HCT116 (cell line): ENCODE measurements at regions not wholly inside any gene's neighbourhood (a gene's known extent, or its start where the extent isn't known, plus 50 kb on each side); places are given as distances from the start of the nearest gene placed in this dataset.
"Not testable (repeated sequence)": the region's sequence is repeated elsewhere in the genome, so short reads cannot be mapped to it uniquely, and the experiment has no call there.

ENCODE experiments used
- ATAC-seq: fragments of 200-7000 bp; cut with Tn5 transposase; 2 replicates; pipeline ENCODE4 v1.9.1; 2020; ENCODE audit warnings: mild to moderate bottlenecking, moderate library complexity
- BruUV-seq: library from RNA; stranded (reverse); fragments of 400-500 nt; replicated peaks from 2 replicates; lab custom pipeline; 2021; lab: Mats Ljungman, UMichigan
- CTCF ChIA-PET: fragments of 300-600 bp; sonication (Branson Sonifier 250); formaldehyde crosslinking; loops from one replicate; lab custom pipeline; 2021; ENCODE audit warnings: antibody characterized with exemption; lab: Charles Lee
- POLR2A ChIA-PET: fragments of 300-600, 350-600 bp; sonication (Branson Sonifier 250); formaldehyde crosslinking; loops from one replicate; lab custom pipeline; 2021; ENCODE audit warnings: antibody characterized with exemption; lab: Charles Lee
- RAD21 ChIA-PET, 2 experiments: fragments of 300-600 bp; sonication (Branson Sonifier 250); formaldehyde crosslinking; loops; one replicate each; lab custom pipeline; 2023; ENCODE audit warnings: low total read pairs in 2 of 2; ENCODE audit not compliant: uncharacterized antibody in 2 of 2, unreplicated experiment in 2 of 2, low non-redundant PET in 1 of 2; lab: Charles Lee
- DNase-seq: peaks from one replicate; pipeline ENCODE4 v3.0.0-alpha.2; 2010; ENCODE audit warnings: low read depth, low spot score
- H2AFZ ChIP-seq: fragments of 200-600 bp; shearing (Covaris generic), sonication (generic); 2 replicates; pipeline ENCODE4 v1.6.1; 2017; ENCODE audit warnings: low read depth, mixed run types, mixed read lengths, antibody characterized with exemption, low read length; ENCODE audit not compliant: poor library complexity, severe bottlenecking
- H3K27ac ChIP-seq: 2 replicates; pipeline ENCODE4 v1.5.1; 2012; ENCODE audit warnings: low read depth, low read length
- H3K27me3 ChIP-seq: fragments of 200-600 bp; sonication (generic); 2 replicates; pipeline ENCODE4 v1.6.1; 2016; ENCODE audit warnings: mixed run types, low read length, mixed read lengths; ENCODE audit not compliant: insufficient read depth
- H3K36me3 ChIP-seq, 2 experiments: fragments of 200-500 bp in 1 of 2; fragments of 200-600 bp in 1 of 2; sonication (Bioruptor generic) in 1 of 2; sonication (generic) in 1 of 2; 2 replicates each; pipeline versions ENCODE4 v1.5.1 to v1.6.1; 2014 to 2016; ENCODE audit warnings: low read length in 2 of 2, inconsistent platforms in 1 of 2, mixed read lengths in 1 of 2, mixed run types in 1 of 2; ENCODE audit not compliant: insufficient read depth in 2 of 2, control insufficient read depth in 1 of 2
- H3K4me1 ChIP-seq, 2 experiments: fragments of 200-600 bp in 1 of 2; sonication (generic) in 1 of 2; 2 replicates each; pipeline versions ENCODE4 v1.5.1 to v1.6.1; 2012 to 2017; ENCODE audit warnings: low read length in 2 of 2, inconsistent platforms in 1 of 2, mild to moderate bottlenecking in 1 of 2, mixed read lengths in 1 of 2, mixed run types in 1 of 2, moderate library complexity in 1 of 2; ENCODE audit not compliant: insufficient read depth in 2 of 2, control insufficient read depth in 1 of 2
- H3K4me2 ChIP-seq: fragments of 200-600 bp; sonication (generic); 2 replicates; pipeline ENCODE4 v1.6.1; 2017; ENCODE audit warnings: mixed run types, low read length, mixed read lengths
- H3K4me3 ChIP-seq, 2 experiments: fragments of 200-600 bp in 1 of 2; sonication (generic) in 1 of 2; replicated peaks in 1 of 2; 2 replicates each; pipeline ENCODE4 v1.5.1; 2011 to 2016; ENCODE audit warnings: low read length in 2 of 2, control low read depth in 1 of 2, low read depth in 1 of 2, mild to moderate bottlenecking in 1 of 2, mixed read lengths in 1 of 2, mixed run types in 1 of 2
- H3K79me2 ChIP-seq: fragments of 200-600 bp; sonication (generic); 2 replicates; pipeline ENCODE4 v1.6.1; 2017; ENCODE audit warnings: mild to moderate bottlenecking, mixed run types, low read length, moderate library complexity, mixed read lengths; ENCODE audit not compliant: insufficient read depth
- H3K9ac ChIP-seq: fragments of 200-600 bp; sonication (generic); 2 replicates; pipeline ENCODE4 v1.6.1; 2016; ENCODE audit warnings: low read length, mixed read lengths
- H3K9me2 ChIP-seq: fragments of 200-600 bp; sonication (generic), shearing (Covaris generic); 2 replicates; pipeline ENCODE4 v1.6.1; 2017; ENCODE audit warnings: mixed run types, mild to moderate bottlenecking, moderate library complexity; ENCODE audit not compliant: insufficient read depth
- H3K9me3 ChIP-seq, 2 experiments: fragments of 200-500 bp in 1 of 2; fragments of 200-600 bp in 1 of 2; sonication (Bioruptor generic) in 1 of 2; sonication (generic) in 1 of 2; 2 replicates each; pipeline ENCODE4 v1.6.1; 2014 to 2017; ENCODE audit warnings: low read length in 2 of 2, mixed read lengths in 2 of 2, inconsistent platforms in 1 of 2, low read depth in 1 of 2, mild to moderate bottlenecking in 1 of 2, mixed run types in 1 of 2, moderate library complexity in 1 of 2; ENCODE audit not compliant: control insufficient read depth in 1 of 2, insufficient read depth in 1 of 2
- H4K20me1 ChIP-seq: fragments of 200-600 bp; sonication (generic), shearing (Covaris generic); 2 replicates; pipeline ENCODE4 v1.6.1; 2017; ENCODE audit warnings: mixed run types, mild to moderate bottlenecking, moderate library complexity; ENCODE audit not compliant: insufficient read depth
- ATF3 ChIP-seq: IDR thresholded peaks from 2 replicates; pipeline ENCODE4 v1.6.1; 2012
- CBX3 ChIP-seq: IDR thresholded peaks from 2 replicates; pipeline ENCODE4 v1.6.1; 2012; ENCODE audit warnings: low read depth
- CEBPB ChIP-seq: IDR thresholded peaks from 2 replicates; pipeline ENCODE4 v1.6.1; 2012; ENCODE audit warnings: low read depth
- EGR1 ChIP-seq: IDR thresholded peaks from 2 replicates; pipeline ENCODE4 v1.6.1; 2012; ENCODE audit warnings: low read depth
- ELF1 ChIP-seq: IDR thresholded peaks from 2 replicates; pipeline ENCODE4 v1.6.1; 2012; ENCODE audit warnings: low read depth, borderline replicate concordance
- EZH2 ChIP-seq: fragments of 200-600 bp; sonication (generic); IDR thresholded peaks from 2 replicates; pipeline ENCODE4 v1.6.1; 2017; ENCODE audit warnings: antibody characterized with exemption, mixed run types
- EZH2phosphoT487 ChIP-seq: fragments of 200-600 bp; IDR thresholded peaks from 2 replicates; pipeline ENCODE4 v1.6.1; 2018; ENCODE audit warnings: antibody characterized with exemption, borderline replicate concordance
- FOSL1 ChIP-seq: IDR thresholded peaks from 2 replicates; pipeline ENCODE4 v1.6.1; 2012; ENCODE audit warnings: low read depth
- JUND ChIP-seq: IDR thresholded peaks from 2 replicates; pipeline ENCODE4 v1.6.1; 2012
- POLR2A ChIP-seq: IDR thresholded peaks from 2 replicates; pipeline ENCODE4 v1.7.0; 2011; ENCODE audit warnings: borderline replicate concordance; ENCODE audit not compliant: insufficient read depth, insufficient read length; ENCODE audit errors: extremely low read depth
- POLR2AphosphoS5 ChIP-seq: IDR thresholded peaks from 2 replicates; pipeline ENCODE4 v1.6.1; 2011; ENCODE audit warnings: mild to moderate bottlenecking, low read depth, low read length, moderate library complexity
- SP1 ChIP-seq: IDR thresholded peaks from 2 replicates; pipeline ENCODE4 v1.6.1; 2012; ENCODE audit warnings: low read depth
- SRF ChIP-seq: IDR thresholded peaks from 2 replicates; pipeline ENCODE4 v1.6.1; 2012; ENCODE audit warnings: low read depth
- TCF7L2 ChIP-seq: IDR thresholded peaks from 2 replicates; pipeline ENCODE4 v1.7.0; 2011; ENCODE audit warnings: borderline replicate concordance, inconsistent platforms; ENCODE audit not compliant: insufficient read depth, insufficient read length; ENCODE audit errors: extremely low read depth
- ZBTB33 ChIP-seq: IDR thresholded peaks from 2 replicates; pipeline ENCODE4 v1.6.1; 2011; ENCODE audit warnings: mild to moderate bottlenecking, low read length, moderate library complexity; ENCODE audit not compliant: insufficient replicate concordance; ENCODE audit errors: extremely low read depth
- ZNF274 ChIP-seq: fragments of 200-500 bp; sonication (Bioruptor generic); IDR thresholded peaks from 2 replicates; pipeline ENCODE4 v1.6.1; 2014; ENCODE audit warnings: mild to moderate bottlenecking, low read depth, low read length, inconsistent platforms
- intact Hi-C: fragments of 100-400 bp; cut with micrococcal nuclease; formaldehyde crosslinking; loops from 2 replicates; pipeline ENCODE4 v1.10.0; 2022
- TF ChIP-seq, protein P1 (sequence below): IDR thresholded peaks from 2 replicates; pipeline ENCODE4 v1.6.1; 2012; ENCODE audit warnings: low read depth

DNA sequence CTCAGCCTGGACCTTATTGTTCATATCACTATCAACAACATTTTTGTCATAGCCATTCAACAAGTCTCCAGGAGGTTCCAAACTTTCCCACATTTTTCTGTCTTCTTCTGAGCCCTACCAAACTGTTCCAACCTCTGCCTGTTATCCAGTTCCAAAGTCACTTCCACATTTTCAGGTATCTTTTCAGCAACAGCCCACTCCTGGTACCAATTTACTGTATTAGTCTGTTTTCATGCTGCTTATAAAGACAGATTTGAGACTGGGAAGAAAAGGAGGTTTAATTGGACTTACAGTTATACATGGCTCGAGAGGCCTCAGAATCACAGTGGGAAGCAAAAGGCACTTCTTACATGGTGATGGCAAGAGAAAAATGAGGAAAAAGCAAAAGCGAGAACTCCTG, 1107.4 kb upstream of the INTU start:
- H3K9me2 ChIP-seq, H3K4me1 ChIP-seq, ATAC-seq, DNase-seq, H3K36me3 ChIP-seq, H3K4me2 ChIP-seq, H3K4me3 ChIP-seq, H3K9ac ChIP-seq, POLR2A ChIA-PET, intact Hi-C loops, BruUV-seq, CTCF ChIA-PET, H3K27ac ChIP-seq, H2AFZ ChIP-seq, H3K27me3 ChIP-seq, H4K20me1 ChIP-seq, H3K79me2 ChIP-seq, H3K9me3 ChIP-seq, RAD21 ChIA-PET: not testable (repeated sequence)

DNA sequence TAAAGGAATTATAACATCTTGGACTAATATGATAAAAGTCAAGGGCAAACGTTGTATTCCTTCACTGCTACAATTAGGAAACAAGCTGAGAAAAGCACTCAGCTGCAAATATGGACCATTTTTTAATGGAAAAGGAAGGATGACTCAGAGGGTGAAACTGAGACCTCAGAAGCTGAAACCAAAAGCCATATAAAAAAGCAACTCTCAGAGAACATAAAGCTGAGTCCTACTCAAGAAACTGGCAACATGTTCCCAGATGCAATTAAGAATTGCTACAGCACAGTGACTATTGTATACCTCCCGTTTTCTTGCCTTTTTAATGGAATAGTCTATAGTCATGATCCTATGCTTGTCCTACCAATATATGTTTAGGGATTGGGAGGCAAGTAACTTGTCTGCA, 1106.4 kb upstream of the INTU start:
- BruUV-seq, result no TSS peak
- H3K27me3 ChIP-seq, result no peaks in the 10 kb centered on the region
- CTCF ChIA-PET, result no interaction called here
- POLR2A ChIA-PET, result no interaction called here
- no peak overlapping the region for H3K4me3 ChIP-seq
- ATAC-seq (no peak), DNase-seq (no peak)
- no peak overlapping the region for H3K9ac ChIP-seq
- no peaks in the 10 kb centered on the region for H3K36me3 ChIP-seq
- TF ChIP-seq ATF3, result no peak
- no peak for TF ChIP-seq JUND
- no peak for TF ChIP-seq EZH2phosphoT487
- no peak for TF ChIP-seq EGR1
- TF ChIP-seq SRF, result no peak
- TF ChIP-seq ELF1, result no peak
- TF ChIP-seq SP1, result no peak
- no peak for TF ChIP-seq ZNF274
- TF ChIP-seq FOSL1, result no peak
- TF ChIP-seq, protein P1, sequence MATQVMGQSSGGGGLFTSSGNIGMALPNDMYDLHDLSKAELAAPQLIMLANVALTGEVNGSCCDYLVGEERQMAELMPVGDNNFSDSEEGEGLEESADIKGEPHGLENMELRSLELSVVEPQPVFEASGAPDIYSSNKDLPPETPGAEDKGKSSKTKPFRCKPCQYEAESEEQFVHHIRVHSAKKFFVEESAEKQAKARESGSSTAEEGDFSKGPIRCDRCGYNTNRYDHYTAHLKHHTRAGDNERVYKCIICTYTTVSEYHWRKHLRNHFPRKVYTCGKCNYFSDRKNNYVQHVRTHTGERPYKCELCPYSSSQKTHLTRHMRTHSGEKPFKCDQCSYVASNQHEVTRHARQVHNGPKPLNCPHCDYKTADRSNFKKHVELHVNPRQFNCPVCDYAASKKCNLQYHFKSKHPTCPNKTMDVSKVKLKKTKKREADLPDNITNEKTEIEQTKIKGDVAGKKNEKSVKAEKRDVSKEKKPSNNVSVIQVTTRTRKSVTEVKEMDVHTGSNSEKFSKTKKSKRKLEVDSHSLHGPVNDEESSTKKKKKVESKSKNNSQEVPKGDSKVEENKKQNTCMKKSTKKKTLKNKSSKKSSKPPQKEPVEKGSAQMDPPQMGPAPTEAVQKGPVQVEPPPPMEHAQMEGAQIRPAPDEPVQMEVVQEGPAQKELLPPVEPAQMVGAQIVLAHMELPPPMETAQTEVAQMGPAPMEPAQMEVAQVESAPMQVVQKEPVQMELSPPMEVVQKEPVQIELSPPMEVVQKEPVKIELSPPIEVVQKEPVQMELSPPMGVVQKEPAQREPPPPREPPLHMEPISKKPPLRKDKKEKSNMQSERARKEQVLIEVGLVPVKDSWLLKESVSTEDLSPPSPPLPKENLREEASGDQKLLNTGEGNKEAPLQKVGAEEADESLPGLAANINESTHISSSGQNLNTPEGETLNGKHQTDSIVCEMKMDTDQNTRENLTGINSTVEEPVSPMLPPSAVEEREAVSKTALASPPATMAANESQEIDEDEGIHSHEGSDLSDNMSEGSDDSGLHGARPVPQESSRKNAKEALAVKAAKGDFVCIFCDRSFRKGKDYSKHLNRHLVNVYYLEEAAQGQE, result no peak
- no peak for TF ChIP-seq TCF7L2
- no peak for TF ChIP-seq ZBTB33
- TF ChIP-seq EZH2, result no peak
- TF ChIP-seq POLR2A, result no peak
- TF ChIP-seq CBX3, result no peak
- TF ChIP-seq POLR2AphosphoS5, result no peak
- no peak for TF ChIP-seq CEBPB
- no peak overlapping the region for H3K27ac ChIP-seq
- 0 out of 4 replicates have a peak, but pooled peaks cover 0 to 4% of the 10 kb centered on the region in 2 experiments for H3K9me3 ChIP-seq
- no peak overlapping the region for H2AFZ ChIP-seq
- no peaks in the 10 kb centered on the region for H3K4me1 ChIP-seq
- no peak overlapping the region for H3K4me2 ChIP-seq
- no peaks in the 10 kb centered on the region for H4K20me1 ChIP-seq
- intact Hi-C loops, result no loop called here
- RAD21 ChIA-PET, result no interaction called here
- H3K9me2 ChIP-seq, result no peaks in the 10 kb centered on the region
- no peaks in the 10 kb centered on the region for H3K79me2 ChIP-seq
